Upper lobe of right lung (tissue), 1 donor: ENCODE measurements at regions not wholly inside any gene's neighbourhood (a gene's known extent, or its start where the extent isn't known, plus 50 kb on each side); places are given as distances from the start of the nearest gene placed in this dataset.

Source experiments
- ATAC-seq: fragments of 200-7000 bp; cut with Tn5 transposase; one replicate; pipeline ENCODE4 v1.9.1; 2020; ENCODE audit warnings: mild to moderate bottlenecking, moderate library complexity
- DNase-seq: peaks from one replicate; pipeline ENCODE4 v3.0.0-alpha.2; 2020
- H3K27ac ChIP-seq: fragments of 200-600 bp; one replicate; pipeline ENCODE4 v1.8.0; 2022
- H3K27me3 ChIP-seq: fragments of 200-600 bp; one replicate; pipeline ENCODE4 v1.8.0; 2022; ENCODE audit warnings: mild to moderate bottlenecking
- H3K36me3 ChIP-seq: fragments of 200-600 bp; one replicate; pipeline ENCODE4 v1.8.0; 2022
- H3K4me1 ChIP-seq: fragments of 200-600 bp; one replicate; pipeline ENCODE4 v1.8.0; 2022
- H3K4me3 ChIP-seq: fragments of 200-600 bp; one replicate; pipeline ENCODE4 v1.8.0; 2022; ENCODE audit warnings: mild to moderate bottlenecking
- H3K9me3 ChIP-seq: fragments of 200-600 bp; one replicate; pipeline ENCODE4 v1.8.0; 2022
- CTCF ChIP-seq: fragments of 200-600 bp; IDR thresholded peaks from one replicate; pipeline ENCODE4 v1.8.0; 2022; ENCODE audit warnings: antibody characterized with exemption
- intact Hi-C: fragments of 100-400 bp; cut with DNase I; formaldehyde crosslinking; loops from one replicate; pipeline ENCODE4 v1.11.0; 2022
- donor health status: DM: no; HTN: yes; CAD: no; lungs with severe emphysema.

- H3K4me3 ChIP-seq: no peak overlapping the region
- DNase-seq (no peak), ATAC-seq (no peak)
- intact Hi-C loops: no loop called here
- no peaks in the 10 kb centered on the region for H3K9me3 ChIP-seq
- TF ChIP-seq CTCF: no peak
- no peaks in the 10 kb centered on the region for H3K4me1 ChIP-seq
- no peak overlapping the region for H3K27ac ChIP-seq
- no peaks in the 10 kb centered on the region for H3K36me3 ChIP-seq
- no peaks in the 10 kb centered on the region for H3K27me3 ChIP-seq
Observed at GRCh38 chr11:37050311-37050710, 452.3 kb upstream of the RAG2 start.

GRCh38 chr11:37040921-37041320 is 442.9 kb upstream of the RAG2 start:
- ATAC-seq: no peak
- intact Hi-C loops: no loop called here
- Histone ChIP-seq H3K36me3 (no peaks in the 10 kb centered on the region), H3K27me3 (no peaks in the 10 kb centered on the region), H3K4me3 (no peak overlapping the region), H3K4me1 (no peaks in the 10 kb centered on the region), H3K9me3 (no peaks in the 10 kb centered on the region), H3K27ac (no peak overlapping the region)
- DNase-seq: no peak
- no peak for TF ChIP-seq CTCF

GRCh38 chr11:37038911-37039310 is 440.9 kb upstream of the RAG2 start:
- no peaks in the 10 kb centered on the region for H3K4me1 ChIP-seq
- no peak for TF ChIP-seq CTCF
- no peak for DNase-seq
- no peaks in the 10 kb centered on the region for H3K9me3 ChIP-seq
- no peaks in the 10 kb centered on the region for H3K36me3 ChIP-seq
- H3K27me3 ChIP-seq: no peaks in the 10 kb centered on the region
- H3K27ac ChIP-seq: no peak overlapping the region
- intact Hi-C loops: no loop called here
- ATAC-seq: no peak
- H3K4me3 ChIP-seq: no peak overlapping the region

GRCh38 chr11:37026741-37027140 is 428.7 kb upstream of the RAG2 start:
- intact Hi-C loops: no loop called here
- Histone ChIP-seq H3K36me3 (no peaks in the 10 kb centered on the region), H3K9me3 (no peaks in the 10 kb centered on the region), H3K4me1 (no peaks in the 10 kb centered on the region), H3K27ac (no peak overlapping the region), H3K4me3 (no peak overlapping the region), H3K27me3 (no peaks in the 10 kb centered on the region)
- ATAC-seq (no peak), DNase-seq (no peak)
- TF ChIP-seq CTCF: no peak

GRCh38 chr11:37026326-37026725 is 428.3 kb upstream of the RAG2 start:
- intact Hi-C loops: no loop called here
- Histone ChIP-seq H3K9me3 (no peaks in the 10 kb centered on the region), H3K27me3 (no peaks in the 10 kb centered on the region), H3K4me1 (no peaks in the 10 kb centered on the region), H3K27ac (no peak overlapping the region), H3K4me3 (no peak overlapping the region), H3K36me3 (no peaks in the 10 kb centered on the region)
- DNase-seq (no peak), ATAC-seq (no peak)
- TF ChIP-seq CTCF: no peak

- no peak for TF ChIP-seq CTCF
- H3K27ac ChIP-seq: no peak overlapping the region
- H3K4me3 ChIP-seq: no peak overlapping the region
- intact Hi-C loops: no loop called here
- H3K4me1 ChIP-seq: no peaks in the 10 kb centered on the region
- H3K9me3 ChIP-seq: no peaks in the 10 kb centered on the region
- DNase-seq: no peak
- no peaks in the 10 kb centered on the region for H3K36me3 ChIP-seq
- H3K27me3 ChIP-seq: no peaks in the 10 kb centered on the region
- no peak for ATAC-seq
Observed at GRCh38 chr11:37006563-37006962, 408.5 kb upstream of the RAG2 start.
